HUES48 (cell line): ENCODE measurements at regions not wholly inside any gene's neighbourhood (a gene's known extent, or its start where the extent isn't known, plus 50 kb on each side); places are given as distances from the start of the nearest gene placed in this dataset.

Experiments used
- H3K27ac ChIP-seq: one replicate; pipeline ENCODE4 v1.7.0; 2013; ENCODE audit warnings: low read depth, low read length, inconsistent platforms
- H3K27me3 ChIP-seq: 2 replicates; pipeline ENCODE4 v1.6.1; 2013; ENCODE audit warnings: mild to moderate bottlenecking, low read length; ENCODE audit not compliant: control insufficient read depth, insufficient read depth
- H3K36me3 ChIP-seq: 2 replicates; pipeline ENCODE4 v1.6.1; 2013; ENCODE audit warnings: low read length; ENCODE audit not compliant: control insufficient read depth, insufficient read depth
- H3K4me1 ChIP-seq: 2 replicates; pipeline ENCODE4 v1.6.1; 2013; ENCODE audit warnings: mild to moderate bottlenecking, low read length; ENCODE audit not compliant: control insufficient read depth, insufficient read depth
- H3K4me3 ChIP-seq: 2 replicates; pipeline ENCODE4 v1.5.1; 2013; ENCODE audit warnings: mild to moderate bottlenecking, low read depth, low read length
- H3K9ac ChIP-seq: 2 replicates; pipeline ENCODE4 v1.6.1; 2013; ENCODE audit warnings: mild to moderate bottlenecking, low read depth, low read length, moderate library complexity
- H3K9me3 ChIP-seq: 2 replicates; pipeline ENCODE4 v1.6.1; 2013; ENCODE audit warnings: low read length; ENCODE audit not compliant: control insufficient read depth, insufficient read depth

GRCh38 chr1:201612645-201613044 lies 73.7 kb downstream of the NAV1 start:
- no peak overlapping the region for H3K9ac ChIP-seq
- H3K27me3 ChIP-seq: no peaks in the 10 kb centered on the region
- H3K36me3 ChIP-seq: no peaks in the 10 kb centered on the region
- no peak overlapping the region for H3K27ac ChIP-seq
- H3K9me3 ChIP-seq: no peaks in the 10 kb centered on the region
- H3K4me1 ChIP-seq: no peaks in the 10 kb centered on the region
- no peak overlapping the region for H3K4me3 ChIP-seq

- Histone ChIP-seq H3K27me3 (no peaks in the 10 kb centered on the region), H3K9me3 (no peaks in the 10 kb centered on the region), H3K4me3 (peak overlapping the region; percentile 65), H3K9ac (no peak overlapping the region), H3K36me3 (no peaks in the 10 kb centered on the region), H3K27ac (no peak overlapping the region), H3K4me1 (peaks cover 12% of the 10 kb centered on the region; the same call in 1 of the 2 replicates)
Measured at GRCh38 chr1:201614262-201615015, 75.5 kb downstream of the NAV1 start.

GRCh38 chr1:201617157-201617556 lies 78.2 kb downstream of the NAV1 start:
- Histone ChIP-seq H3K9me3 (no peaks in the 10 kb centered on the region), H3K4me1 (peaks cover 12% of the 10 kb centered on the region; the same call in 1 of the 2 replicates), H3K27me3 (no peaks in the 10 kb centered on the region), H3K27ac (no peak overlapping the region), H3K9ac (no peak overlapping the region), H3K36me3 (no peaks in the 10 kb centered on the region), H3K4me3 (no peak overlapping the region)

- H3K9me3 ChIP-seq: no peaks in the 10 kb centered on the region
- no peaks in the 10 kb centered on the region for H3K27me3 ChIP-seq
- peaks cover 12% of the 10 kb centered on the region; the same call in 1 of the 2 replicates for H3K4me1 ChIP-seq
- H3K36me3 ChIP-seq: no peaks in the 10 kb centered on the region
- no peak overlapping the region for H3K4me3 ChIP-seq
- no peak overlapping the region for H3K27ac ChIP-seq
- H3K9ac ChIP-seq: no peak overlapping the region
Measured at GRCh38 chr1:201618389-201618788, 79.5 kb downstream of the NAV1 start.

- H3K27me3 ChIP-seq: no peaks in the 10 kb centered on the region
- no peak overlapping the region for H3K27ac ChIP-seq
Measured at GRCh38 chr1:201618905-201619304, 80.0 kb downstream of the NAV1 start.

GRCh38 chr1:201619513-201619912 lies 80.6 kb downstream of the NAV1 start:
- H3K9me3 ChIP-seq: no peaks in the 10 kb centered on the region
- H3K4me3 ChIP-seq: no peak overlapping the region

More at GRCh38 chr1:201618905-201619304, 80.0 kb downstream of the NAV1 start:
- H3K36me3 ChIP-seq: no peaks in the 10 kb centered on the region
- H3K4me1 ChIP-seq: peaks cover 12% of the 10 kb centered on the region; the same call in 1 of the 2 replicates
- no peak overlapping the region for H3K9ac ChIP-seq
- no peak overlapping the region for H3K4me3 ChIP-seq
- no peaks in the 10 kb centered on the region for H3K9me3 ChIP-seq

GRCh38 chr1:201622353-201622752 lies 83.4 kb downstream of the NAV1 start:
- Histone ChIP-seq H3K4me1 (peaks cover 12% of the 10 kb centered on the region; the same call in 1 of the 2 replicates), H3K36me3 (no peaks in the 10 kb centered on the region), H3K4me3 (no peak overlapping the region), H3K27me3 (no peaks in the 10 kb centered on the region), H3K27ac (no peak overlapping the region), H3K9ac (no peak overlapping the region), H3K9me3 (no peaks in the 10 kb centered on the region)

More at GRCh38 chr1:201619513-201619912, 80.6 kb downstream of the NAV1 start:
- Histone ChIP-seq H3K4me1 (peaks cover 12% of the 10 kb centered on the region; the same call in 1 of the 2 replicates), H3K9ac (no peak overlapping the region), H3K27ac (no peak overlapping the region), H3K27me3 (no peaks in the 10 kb centered on the region), H3K36me3 (no peaks in the 10 kb centered on the region)

GRCh38 chr1:201622824-201623223 lies 83.9 kb downstream of the NAV1 start:
- Histone ChIP-seq H3K36me3 (no peaks in the 10 kb centered on the region), H3K4me1 (peaks cover 12% of the 10 kb centered on the region; the same call in 1 of the 2 replicates), H3K9me3 (no peaks in the 10 kb centered on the region), H3K4me3 (no peak overlapping the region), H3K9ac (no peak overlapping the region), H3K27ac (no peak overlapping the region), H3K27me3 (no peaks in the 10 kb centered on the region)

- Histone ChIP-seq H3K27me3 (no peaks in the 10 kb centered on the region), H3K27ac (no peak overlapping the region), H3K36me3 (no peaks in the 10 kb centered on the region)
Measured at GRCh38 chr1:201624741-201625225, 85.9 kb downstream of the NAV1 start.

GRCh38 chr1:201625226-201625761 lies 86.4 kb downstream of the NAV1 start:
- Histone ChIP-seq H3K27ac (no peak overlapping the region), H3K27me3 (no peaks in the 10 kb centered on the region), H3K4me1 (peaks cover 8% of the 10 kb centered on the region), H3K9ac (no peak overlapping the region), H3K36me3 (no peaks in the 10 kb centered on the region), H3K4me3 (no peak overlapping the region), H3K9me3 (no peaks in the 10 kb centered on the region)

More at GRCh38 chr1:201624741-201625225, 85.9 kb downstream of the NAV1 start:
- H3K9me3 ChIP-seq: no peaks in the 10 kb centered on the region
- no peak overlapping the region for H3K4me3 ChIP-seq
- no peak overlapping the region for H3K9ac ChIP-seq
- H3K4me1 ChIP-seq: peaks cover 7% of the 10 kb centered on the region

GRCh38 chr1:201625851-201626251 lies 86.9 kb downstream of the NAV1 start:
- Histone ChIP-seq H3K27me3 (no peaks in the 10 kb centered on the region), H3K27ac (no peak overlapping the region), H3K36me3 (no peaks in the 10 kb centered on the region), H3K9ac (no peak overlapping the region), H3K9me3 (no peaks in the 10 kb centered on the region), H3K4me1 (peaks cover 14% of the 10 kb centered on the region), H3K4me3 (no peak overlapping the region)
